ENCODE measurements at regions not wholly inside any gene's neighbourhood (a gene's known extent, or its start where the extent isn't known, plus 50 kb on each side); places are given as distances from the start of the nearest gene placed in this dataset.

GRCh38 chr2:138428710-138429440 lies 72.7 kb upstream of the SPOPL start:
- H3K27me3 ChIP-seq = no peaks in the 10 kb centered on the region
- no peak overlapping the region for H3K4me3 ChIP-seq
- DNase-seq = no peak
- 88 to 92% (median 89%) methylated on average over 4 of the region's 4 CpGs for WGBS, 4 donors
- no peak overlapping the region for H3K27ac ChIP-seq
- H3K4me1 ChIP-seq (replicated peaks in 1 of 2) = no peaks in the 10 kb centered on the region
- H3K9me3 ChIP-seq (replicated peaks in 1 of 3) = no peaks in the 10 kb centered on the region
- H3K36me3 ChIP-seq (replicated peaks in 1 of 2) = no peaks in the 10 kb centered on the region
- intact Hi-C loops (cut with DNase I) = no loop called here
- no peak for TF ChIP-seq POLR2A (IDR thresholded peaks at IDR 0.05)
- TF ChIP-seq, protein P1, sequence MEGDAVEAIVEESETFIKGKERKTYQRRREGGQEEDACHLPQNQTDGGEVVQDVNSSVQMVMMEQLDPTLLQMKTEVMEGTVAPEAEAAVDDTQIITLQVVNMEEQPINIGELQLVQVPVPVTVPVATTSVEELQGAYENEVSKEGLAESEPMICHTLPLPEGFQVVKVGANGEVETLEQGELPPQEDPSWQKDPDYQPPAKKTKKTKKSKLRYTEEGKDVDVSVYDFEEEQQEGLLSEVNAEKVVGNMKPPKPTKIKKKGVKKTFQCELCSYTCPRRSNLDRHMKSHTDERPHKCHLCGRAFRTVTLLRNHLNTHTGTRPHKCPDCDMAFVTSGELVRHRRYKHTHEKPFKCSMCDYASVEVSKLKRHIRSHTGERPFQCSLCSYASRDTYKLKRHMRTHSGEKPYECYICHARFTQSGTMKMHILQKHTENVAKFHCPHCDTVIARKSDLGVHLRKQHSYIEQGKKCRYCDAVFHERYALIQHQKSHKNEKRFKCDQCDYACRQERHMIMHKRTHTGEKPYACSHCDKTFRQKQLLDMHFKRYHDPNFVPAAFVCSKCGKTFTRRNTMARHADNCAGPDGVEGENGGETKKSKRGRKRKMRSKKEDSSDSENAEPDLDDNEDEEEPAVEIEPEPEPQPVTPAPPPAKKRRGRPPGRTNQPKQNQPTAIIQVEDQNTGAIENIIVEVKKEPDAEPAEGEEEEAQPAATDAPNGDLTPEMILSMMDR (IDR thresholded peaks at IDR 0.05) = no peak

- no peaks in the 10 kb centered on the region for H3K27me3 ChIP-seq
- no peaks in the 10 kb centered on the region for H3K4me1 ChIP-seq (replicated peaks in 1 of 2)
- no peak overlapping the region for H3K27ac ChIP-seq
- intact Hi-C loops (cut with DNase I) = no loop called here
- no peaks in the 10 kb centered on the region for H3K9me3 ChIP-seq (replicated peaks in 1 of 3)
- WGBS, 4 donors = 55 to 71% (median 64%) methylated on average over 3 of the region's 3 CpGs
- no peak for DNase-seq
- TF ChIP-seq POLR2A (IDR thresholded peaks at IDR 0.05) = no peak
- TF ChIP-seq, protein P1 (IDR thresholded peaks at IDR 0.05) = no peak
- no peak overlapping the region for H3K4me3 ChIP-seq
- H3K36me3 ChIP-seq (replicated peaks in 1 of 2) = no peaks in the 10 kb centered on the region
These were observed 71.4 kb upstream of the SPOPL start for GRCh38 chr2:138430181-138430580.

DNA sequence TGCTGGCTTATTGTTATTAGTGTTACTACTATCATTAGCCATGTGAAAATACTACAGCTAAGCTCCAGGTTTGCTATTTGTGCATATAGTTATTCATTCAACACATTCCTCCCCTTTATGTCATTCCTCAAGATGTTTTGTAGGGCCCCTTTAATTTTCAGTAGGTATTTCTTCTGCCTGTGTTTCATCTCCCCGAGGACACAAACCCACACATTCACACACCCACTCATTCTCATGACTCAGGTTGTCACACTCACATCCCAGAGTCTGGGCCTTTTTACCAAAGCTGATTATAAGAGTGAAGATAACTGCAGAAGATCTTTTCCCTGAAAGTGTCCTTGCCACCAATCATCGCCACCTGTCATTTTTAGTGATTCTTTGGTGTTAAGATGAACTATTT lies 68.6 kb upstream of the SPOPL start:
- WGBS, 4 donors = 67 to 76% (median 74%) methylated on average over 2 of the region's 2 CpGs
- Histone ChIP-seq H3K36me3 (replicated peaks in 1 of 2) (no peaks in the 10 kb centered on the region), H3K4me1 (replicated peaks in 1 of 2) (no peaks in the 10 kb centered on the region), H3K27me3 (no peaks in the 10 kb centered on the region), H3K4me3 (no peak overlapping the region), H3K9me3 (replicated peaks in 1 of 3) (no peaks in the 10 kb centered on the region), H3K27ac (no peak overlapping the region)
- no peak for TF ChIP-seq POLR2A (IDR thresholded peaks at IDR 0.05)
- TF ChIP-seq, protein P1 (IDR thresholded peaks at IDR 0.05) = no peak
- no peak for DNase-seq
- intact Hi-C loops (cut with DNase I) = no loop called here

GRCh38 chr2:138433995-138434951 lies 67.3 kb upstream of the SPOPL start:
- no peaks in the 10 kb centered on the region for H3K4me1 ChIP-seq (replicated peaks in 1 of 2)
- no peaks in the 10 kb centered on the region for H3K9me3 ChIP-seq (replicated peaks in 1 of 3)
- no peaks in the 10 kb centered on the region for H3K27me3 ChIP-seq
- no peaks in the 10 kb centered on the region for H3K36me3 ChIP-seq (replicated peaks in 1 of 2)
- no peak overlapping the region for H3K4me3 ChIP-seq
- TF ChIP-seq POLR2A (IDR thresholded peaks at IDR 0.05) = no peak
- TF ChIP-seq, protein P1 (IDR thresholded peaks at IDR 0.05) = no peak
- WGBS, 4 donors = 89 to 94% (median 89%) methylated on average over 8 of the region's 8 CpGs
- intact Hi-C loops (cut with DNase I) = no loop called here
- no peak overlapping the region for H3K27ac ChIP-seq
- DNase-seq = no peak

Measured in adrenal gland (tissue), 9 donors.